ENCODE measurements at regions not wholly inside any gene's neighbourhood (a gene's known extent, or its start where the extent isn't known, plus 50 kb on each side); places are given as distances from the start of the nearest gene placed in this dataset.

- TF ChIP-seq ZBTB7A (IDR thresholded peaks at IDR 0.05; ENCODE audit: low read depth) (no peak), CEBPB (IDR thresholded peaks at IDR 0.05) (no peak), MAX (IDR thresholded peaks at IDR 0.05) (no peak)
These were observed 64.2 kb upstream of the TNRC6C start for GRCh38 chr17:77894126-77894956.

All from Ishikawa (cell line).